WTC11 (cell line): ENCODE measurements at regions not wholly inside any gene's neighbourhood (a gene's known extent, or its start where the extent isn't known, plus 50 kb on each side); places are given as distances from the start of the nearest gene placed in this dataset.

Experiments used
- ATAC-seq: fragments of 200-7000 bp; cut with Tn5 transposase; 2 replicates; pipeline ENCODE4 v1.10.0; 2021; ENCODE audit warnings: mild to moderate bottlenecking, moderate library complexity
- CTCF ChIA-PET: fragments of 300-600 bp; sonication (Branson Sonifier 250); formaldehyde crosslinking; loops from one replicate; lab custom pipeline; 2021; ENCODE audit warnings: antibody characterized with exemption; lab: Charles Lee
- POLR2A ChIA-PET: fragments of 350-600 bp; sonication (Branson Sonifier 250); formaldehyde crosslinking; loops from one replicate; lab custom pipeline; 2021; ENCODE audit warnings: antibody characterized with exemption; lab: Charles Lee
- DNase-seq: peaks from one replicate; pipeline ENCODE4 v3.0.0; 2021; ENCODE audit warnings: low spot score
- H3K27ac Mint-ChIP-seq: 2 replicates; pipeline ENCODE4 v1.8.0; 2021; ENCODE audit warnings: mixed read lengths
- H3K27me3 Mint-ChIP-seq: 2 replicates; pipeline ENCODE4 v1.8.0; 2021; ENCODE audit warnings: low read depth, mild to moderate bottlenecking, moderate library complexity, mixed read lengths
- H3K36me3 Mint-ChIP-seq: 2 replicates; pipeline ENCODE4 v1.8.0; 2021; ENCODE audit warnings: mixed read lengths
- H3K4me1 Mint-ChIP-seq: 2 replicates; pipeline ENCODE4 v1.8.0; 2022; ENCODE audit warnings: mixed read lengths
- H3K4me3 Mint-ChIP-seq: 2 replicates; pipeline ENCODE4 v1.8.0; 2021; ENCODE audit warnings: mild to moderate bottlenecking, moderate library complexity, mixed read lengths
- H3K9me3 Mint-ChIP-seq: 2 replicates; pipeline ENCODE4 v1.8.0; 2021; ENCODE audit warnings: mixed read lengths
- ATF3 ChIP-seq: sonication (generic); formaldehyde crosslinking; conservative IDR thresholded peaks from 2 replicates; pipeline ENCODE4 v1.8.1; 2022; ENCODE audit warnings: mild to moderate bottlenecking, missing genetic modification reagents
- CTCF ChIP-seq: fragments of 200-600 bp; IDR thresholded peaks from 2 replicates; pipeline ENCODE4 v1.8.0; 2022; ENCODE audit warnings: antibody characterized with exemption
- E2F4 ChIP-seq: sonication (generic); formaldehyde crosslinking; IDR thresholded peaks from 2 replicates; pipeline ENCODE4 v1.8.1; 2022; ENCODE audit warnings: low read depth, mild to moderate bottlenecking, moderate library complexity, missing genetic modification reagents, borderline replicate concordance
- E2F5 ChIP-seq: sonication (generic); formaldehyde crosslinking; IDR thresholded peaks from 2 replicates; pipeline ENCODE4 v1.8.1; 2022; ENCODE audit warnings: mild to moderate bottlenecking, moderate library complexity, missing genetic modification reagents
- ERG ChIP-seq: fragments of 250-450 bp; sonication (Bioruptor Pico); IDR thresholded peaks from 2 replicates; pipeline ENCODE4 v1.8.0; 2021; ENCODE audit warnings: mild to moderate bottlenecking
- GRHL2 ChIP-seq: fragments of 250-450 bp; sonication (Bioruptor Pico); IDR thresholded peaks from 2 replicates; pipeline ENCODE4 v1.8.0; 2022; ENCODE audit warnings: mild to moderate bottlenecking, moderate library complexity; ENCODE audit not compliant: insufficient replicate concordance, severe bottlenecking
- IRF1 ChIP-seq: sonication (generic); formaldehyde crosslinking; IDR thresholded peaks from 2 replicates; pipeline ENCODE4 v1.8.0; 2023; ENCODE audit warnings: missing genetic modification reagents
- JAZF1 ChIP-seq: fragments of 250-450 bp; sonication (Bioruptor Pico); IDR thresholded peaks from 2 replicates; pipeline ENCODE4 v1.9.0; 2021; ENCODE audit warnings: moderate library complexity, mild to moderate bottlenecking, inconsistent platforms
- MYBL2 ChIP-seq: sonication (generic); formaldehyde crosslinking; IDR thresholded peaks from 2 replicates; pipeline ENCODE4 v1.8.1; 2023; ENCODE audit warnings: mild to moderate bottlenecking, moderate library complexity, missing genetic modification reagents
- NR1H2 ChIP-seq: sonication (generic); formaldehyde crosslinking; IDR thresholded peaks from 2 replicates; pipeline ENCODE4 v1.9.0; 2021; ENCODE audit warnings: mild to moderate bottlenecking, moderate library complexity, missing genetic modification reagents
- STAT6 ChIP-seq: sonication (generic); formaldehyde crosslinking; conservative IDR thresholded peaks from 2 replicates; pipeline ENCODE4 v1.8.1; 2023; ENCODE audit warnings: mild to moderate bottlenecking, low read depth, missing genetic modification reagents, moderate library complexity
- TP53 ChIP-seq: sonication (generic); formaldehyde crosslinking; IDR thresholded peaks from 2 replicates; pipeline ENCODE4 v1.8.1; 2023; ENCODE audit warnings: mild to moderate bottlenecking, missing genetic modification reagents
- ZNF138 ChIP-seq: sonication (generic); formaldehyde crosslinking; conservative IDR thresholded peaks from 2 replicates; pipeline ENCODE4 v1.8.1; 2022; ENCODE audit warnings: mild to moderate bottlenecking, moderate library complexity, missing genetic modification reagents
- ZNF416 ChIP-seq: fragments of 250-450 bp; sonication (Bioruptor Pico); IDR thresholded peaks from 2 replicates; pipeline ENCODE4 v1.9.0; 2021; ENCODE audit warnings: mild to moderate bottlenecking, inconsistent platforms
- ZNF425 ChIP-seq: fragments of 250-450 bp; sonication (Bioruptor Pico); conservative IDR thresholded peaks from 2 replicates; pipeline ENCODE4 v1.9.0; 2021; ENCODE audit warnings: mild to moderate bottlenecking
- ZSCAN18 ChIP-seq: fragments of 250-450 bp; sonication (Bioruptor Pico); IDR thresholded peaks from 2 replicates; pipeline ENCODE4 v2.1.2; 2022; ENCODE audit warnings: mild to moderate bottlenecking, moderate library complexity

GRCh38 chr9:117494401-117495090 lies 79.7 kb upstream of the ASTN2 start (continued):
- TF ChIP-seq STAT6 (CRISPR knock-in tag), result no peak
- no peak for TF ChIP-seq JAZF1

- peaks cover 5% of the 10 kb centered on the region for H3K27me3 Mint-ChIP-seq
- DNase-seq (no peak), ATAC-seq (no peak)
- ChIA-PET CTCF (no interaction called here), POLR2A (no interaction called here)
- H3K36me3 Mint-ChIP-seq, result no peaks in the 10 kb centered on the region
- peaks cover 15% of the 10 kb centered on the region for H3K9me3 Mint-ChIP-seq
- no peak overlapping the region for H3K27ac Mint-ChIP-seq
- H3K4me1 Mint-ChIP-seq, result peaks cover 12% of the 10 kb centered on the region
- no peak overlapping the region for H3K4me3 Mint-ChIP-seq
- TF ChIP-seq MYBL2 (CRISPR knock-in tag) (no peak), ZNF138 (no peak), NR1H2 (CRISPR knock-in tag) (no peak), IRF1 (CRISPR knock-in tag) (no peak), ERG (CRISPR knock-in tag) (no peak), GRHL2 (CRISPR knock-in tag) (no peak), E2F4 (CRISPR knock-in tag) (no peak), ATF3 (CRISPR knock-in tag) (no peak), CTCF (no peak), E2F5 (CRISPR knock-in tag) (no peak), TP53 (CRISPR knock-in tag) (no peak), ZNF416 (no peak), ZNF425 (CRISPR knock-in tag) (no peak), ZSCAN18 (no peak)
These were observed 77.6 kb upstream of the ASTN2 start for GRCh38 chr9:117492476-117492875.
